ENCODE measurements at regions not wholly inside any gene's neighbourhood (a gene's known extent, or its start where the extent isn't known, plus 50 kb on each side); places are given as distances from the start of the nearest gene placed in this dataset.

DNA sequence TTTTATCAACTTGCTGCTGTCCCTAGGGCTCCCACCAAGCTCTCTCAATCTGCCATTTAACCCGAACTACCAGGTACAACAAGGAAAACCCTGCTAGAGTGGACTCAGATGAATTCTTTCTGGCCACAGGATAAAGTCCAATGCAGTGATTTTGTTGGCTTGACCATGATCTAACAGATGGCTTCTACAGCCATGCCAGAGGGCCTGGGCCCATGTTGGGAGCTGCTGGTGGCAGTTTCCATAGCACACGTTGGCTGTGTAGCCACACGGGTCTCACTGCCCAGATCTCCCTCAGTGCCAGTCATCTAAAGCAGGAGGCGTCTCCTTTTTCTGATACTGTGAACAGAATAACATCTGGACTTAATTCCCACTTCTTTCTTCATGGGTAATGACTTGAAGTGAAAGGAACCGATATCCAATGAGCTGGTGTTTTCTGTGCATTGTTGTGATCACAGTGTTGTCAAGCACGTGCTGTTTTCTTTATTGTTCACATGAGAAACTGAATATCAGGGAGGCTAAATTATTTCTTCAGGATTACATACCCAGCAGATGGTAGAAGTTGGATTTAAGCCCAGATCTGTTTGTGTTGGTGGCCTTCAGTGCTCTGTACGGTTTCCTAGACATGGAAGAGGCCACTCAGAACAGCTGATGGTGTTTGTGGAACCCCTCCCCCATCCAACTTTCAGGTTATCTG lies 85.2 kb upstream of the CLCN4 start:
- Histone ChIP-seq H3K4me3 (ENCODE audit: low read length) (no peak overlapping the region), H3K9me3 (ENCODE audit: low read length) (no peaks in the 10 kb centered on the region), H3K27me3 (ENCODE audit: low read length) (no peaks in the 10 kb centered on the region)

DNA sequence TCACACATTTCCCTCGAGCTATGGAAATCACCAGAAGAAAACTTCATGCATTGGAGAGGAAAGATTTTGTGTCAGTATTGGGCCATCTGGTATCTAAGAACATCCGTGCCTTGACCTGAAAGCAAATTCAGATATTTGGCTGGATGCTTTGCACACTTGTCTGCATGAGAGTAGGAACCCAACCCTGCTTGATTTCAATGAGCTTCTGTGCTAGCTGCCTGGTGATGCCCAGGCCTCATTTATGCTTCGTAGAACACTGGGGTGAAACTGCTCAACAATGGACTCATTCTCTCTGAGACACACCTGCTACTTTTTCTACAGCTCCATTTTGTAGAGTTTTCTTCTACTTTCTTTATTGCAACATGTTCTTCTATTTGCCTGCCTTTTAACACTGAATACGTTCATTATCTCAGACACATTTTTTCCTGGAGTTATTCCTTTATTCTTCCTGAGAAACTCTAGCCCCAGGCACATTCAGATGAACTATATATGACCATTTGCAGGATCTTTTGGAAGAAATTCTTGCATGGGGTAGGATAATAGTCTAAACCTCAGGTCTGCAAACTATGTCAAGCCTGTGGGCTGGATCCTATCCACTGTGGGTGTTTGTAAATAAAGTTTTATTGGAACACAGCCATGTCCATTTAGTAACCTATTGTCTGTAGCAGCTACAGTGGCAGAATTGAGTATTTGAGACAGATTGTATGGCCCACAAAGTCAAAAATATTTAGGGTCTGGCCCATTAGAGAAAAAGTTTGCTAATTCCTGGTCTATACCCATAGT lies 83.8 kb upstream of the CLCN4 start:
- H2AFZ ChIP-seq (ENCODE audit: low read length) = no peak overlapping the region
- no peak overlapping the region for H3K27ac ChIP-seq (ENCODE audit: low read length)
- no peaks in the 10 kb centered on the region for H3K9me3 ChIP-seq (ENCODE audit: low read length)
- H4K20me1 ChIP-seq (ENCODE audit: insufficient read depth, low read depth, low read length) = no peaks in the 10 kb centered on the region
- no peaks in the 10 kb centered on the region for H3K79me2 ChIP-seq (ENCODE audit: low read length)
- no peak for DNase-seq
- no peaks in the 10 kb centered on the region for H3K9me2 ChIP-seq (replicated peaks; ENCODE audit: insufficient read depth, low read length)
- H3K36me3 ChIP-seq (ENCODE audit: insufficient read depth, low read length) = no peaks in the 10 kb centered on the region
- H3K9ac ChIP-seq (ENCODE audit: low read length) = no peak overlapping the region
- H3K4me1 ChIP-seq (ENCODE audit: low read length) = no peaks in the 10 kb centered on the region
- no peaks in the 10 kb centered on the region for H3K27me3 ChIP-seq (ENCODE audit: low read length)
- H3K4me2 ChIP-seq (ENCODE audit: low read depth, low read length, poor library complexity, severe bottlenecking) = no peak overlapping the region
- H3K4me3 ChIP-seq (ENCODE audit: low read length) = no peak overlapping the region

More for the DNA sequence above, 85.2 kb upstream of the CLCN4 start:
- no peak overlapping the region for H3K4me2 ChIP-seq (ENCODE audit: low read depth, low read length, poor library complexity, severe bottlenecking)
- no peak overlapping the region for H3K9ac ChIP-seq (ENCODE audit: low read length)
- H3K27ac ChIP-seq (ENCODE audit: low read length) = no peak overlapping the region
- H3K4me1 ChIP-seq (ENCODE audit: low read length) = no peaks in the 10 kb centered on the region
- H4K20me1 ChIP-seq (ENCODE audit: insufficient read depth, low read depth, low read length) = no peaks in the 10 kb centered on the region
- H2AFZ ChIP-seq (ENCODE audit: low read length) = no peak overlapping the region
- no peaks in the 10 kb centered on the region for H3K79me2 ChIP-seq (ENCODE audit: low read length)
- H3K36me3 ChIP-seq (ENCODE audit: insufficient read depth, low read length) = no peaks in the 10 kb centered on the region
- no peaks in the 10 kb centered on the region for H3K9me2 ChIP-seq (replicated peaks; ENCODE audit: insufficient read depth, low read length)
- DNase-seq = no peak

DNA sequence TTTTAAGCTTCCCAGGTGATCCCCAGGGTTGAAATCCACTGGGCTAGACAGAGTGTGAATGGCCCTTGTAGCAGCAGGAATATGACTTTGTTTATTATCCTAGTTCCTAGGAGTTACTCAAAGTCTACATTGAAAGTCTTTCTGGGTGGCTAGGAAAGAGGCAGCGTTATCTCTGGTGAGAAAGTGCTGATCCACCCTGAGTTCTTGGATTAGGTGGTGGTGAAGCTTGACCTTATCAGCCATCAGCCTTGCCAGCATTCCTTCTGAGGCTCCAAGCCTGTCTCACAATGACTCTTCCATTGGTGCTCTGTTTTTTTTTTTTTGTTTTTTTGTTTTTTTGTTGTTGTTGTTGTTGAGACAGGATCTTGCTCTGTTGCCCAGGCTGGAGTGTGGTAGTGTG lies 83.1 kb upstream of the CLCN4 start:
- H3K4me2 ChIP-seq (ENCODE audit: low read depth, low read length, poor library complexity, severe bottlenecking) = no peak overlapping the region
- no peaks in the 10 kb centered on the region for H3K27me3 ChIP-seq (ENCODE audit: low read length)
- H3K9me3 ChIP-seq (ENCODE audit: low read length) = no peaks in the 10 kb centered on the region
- no peak overlapping the region for H3K9ac ChIP-seq (ENCODE audit: low read length)
- H4K20me1 ChIP-seq (ENCODE audit: insufficient read depth, low read depth, low read length) = no peaks in the 10 kb centered on the region
- H2AFZ ChIP-seq (ENCODE audit: low read length) = no peak overlapping the region
- no peaks in the 10 kb centered on the region for H3K36me3 ChIP-seq (ENCODE audit: insufficient read depth, low read length)
- H3K27ac ChIP-seq (ENCODE audit: low read length) = no peak overlapping the region
- no peaks in the 10 kb centered on the region for H3K9me2 ChIP-seq (replicated peaks; ENCODE audit: insufficient read depth, low read length)
- H3K4me1 ChIP-seq (ENCODE audit: low read length) = no peaks in the 10 kb centered on the region
- H3K4me3 ChIP-seq (ENCODE audit: low read length) = no peak overlapping the region
- no peaks in the 10 kb centered on the region for H3K79me2 ChIP-seq (ENCODE audit: low read length)
- no peak for DNase-seq

DNA sequence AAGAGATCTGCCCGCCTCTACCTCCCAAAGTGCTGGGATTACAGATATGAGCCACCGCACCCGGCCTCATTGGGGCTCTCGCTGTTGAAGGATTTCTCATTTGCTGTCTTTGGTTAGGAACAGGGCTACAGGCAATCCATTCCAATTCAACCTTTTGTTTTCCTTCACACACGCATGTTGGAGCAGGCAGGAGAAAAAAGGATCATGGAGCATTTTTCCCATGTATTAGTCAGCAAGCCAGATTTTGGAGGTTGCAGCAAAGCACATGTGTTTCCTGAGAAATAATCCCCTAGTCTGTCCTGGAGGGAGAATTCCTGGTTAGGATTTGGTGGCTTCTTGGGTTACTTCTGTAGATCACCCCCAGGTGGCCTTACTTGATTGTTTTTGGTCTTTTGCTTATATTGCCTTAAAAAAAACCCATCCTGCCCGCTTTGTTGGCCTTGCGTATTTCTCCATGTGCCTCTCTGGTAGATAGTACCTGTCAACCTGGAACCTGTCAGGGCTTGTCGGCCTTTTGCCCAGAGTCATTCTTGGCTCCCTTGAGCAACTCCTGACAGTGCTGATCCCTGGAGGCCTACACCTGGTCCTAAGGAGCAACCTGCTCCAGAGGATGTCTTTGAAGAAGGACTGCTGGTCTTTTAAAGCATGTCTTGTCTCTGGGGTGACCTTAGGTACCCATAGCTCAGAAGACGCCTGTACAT lies 82.4 kb upstream of the CLCN4 start:
- H3K27me3 ChIP-seq (ENCODE audit: low read length) = no peaks in the 10 kb centered on the region
- H3K79me2 ChIP-seq (ENCODE audit: low read length) = no peaks in the 10 kb centered on the region
- H3K9me3 ChIP-seq (ENCODE audit: low read length) = no peaks in the 10 kb centered on the region
- H3K27ac ChIP-seq (ENCODE audit: low read length) = no peak overlapping the region
- no peak overlapping the region for H3K4me2 ChIP-seq (ENCODE audit: low read depth, low read length, poor library complexity, severe bottlenecking)
- no peak for DNase-seq
- no peaks in the 10 kb centered on the region for H3K4me1 ChIP-seq (ENCODE audit: low read length)
- H4K20me1 ChIP-seq (ENCODE audit: insufficient read depth, low read depth, low read length) = no peaks in the 10 kb centered on the region
- H3K9ac ChIP-seq (ENCODE audit: low read length) = no peak overlapping the region
- no peaks in the 10 kb centered on the region for H3K36me3 ChIP-seq (ENCODE audit: insufficient read depth, low read length)
- no peak overlapping the region for H3K4me3 ChIP-seq (ENCODE audit: low read length)
- H3K9me2 ChIP-seq (replicated peaks; ENCODE audit: insufficient read depth, low read length) = no peaks in the 10 kb centered on the region
- H2AFZ ChIP-seq (ENCODE audit: low read length) = no peak overlapping the region

DNA sequence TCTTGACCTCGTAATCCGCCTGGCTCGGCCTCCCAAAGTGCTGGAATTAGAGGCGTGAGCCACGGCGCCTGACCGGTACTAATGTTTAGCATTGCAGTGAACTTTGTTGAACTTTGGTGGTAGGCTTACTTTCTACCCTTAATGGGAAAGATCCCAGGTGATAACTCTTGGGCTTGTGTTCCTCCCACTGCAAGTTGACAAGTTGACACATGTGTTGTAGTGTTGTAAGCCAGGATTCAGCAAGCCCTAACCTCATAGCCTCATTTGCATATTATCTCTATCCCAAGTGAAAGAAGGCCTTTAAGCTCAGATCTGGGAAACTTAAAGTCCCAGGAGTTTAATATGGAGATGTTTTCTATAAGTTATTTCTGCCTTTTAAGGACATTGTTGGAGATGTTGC lies 80.0 kb upstream of the CLCN4 start:
- Histone ChIP-seq H3K36me3 (ENCODE audit: insufficient read depth, low read length) (no peaks in the 10 kb centered on the region), H3K79me2 (ENCODE audit: low read length) (no peaks in the 10 kb centered on the region), H2AFZ (ENCODE audit: low read length) (no peak overlapping the region), H3K4me1 (ENCODE audit: low read length) (no peaks in the 10 kb centered on the region), H3K4me3 (ENCODE audit: low read length) (no peak overlapping the region), H3K9me3 (ENCODE audit: low read length) (no peaks in the 10 kb centered on the region), H3K27ac (ENCODE audit: low read length) (no peak overlapping the region), H3K9me2 (replicated peaks; ENCODE audit: insufficient read depth, low read length) (no peaks in the 10 kb centered on the region), H3K9ac (ENCODE audit: low read length) (no peak overlapping the region), H3K27me3 (ENCODE audit: low read length) (no peaks in the 10 kb centered on the region), H3K4me2 (ENCODE audit: low read depth, low read length, poor library complexity, severe bottlenecking) (no peak overlapping the region), H4K20me1 (ENCODE audit: insufficient read depth, low read depth, low read length) (no peaks in the 10 kb centered on the region)
- DNase-seq = no peak

DNA sequence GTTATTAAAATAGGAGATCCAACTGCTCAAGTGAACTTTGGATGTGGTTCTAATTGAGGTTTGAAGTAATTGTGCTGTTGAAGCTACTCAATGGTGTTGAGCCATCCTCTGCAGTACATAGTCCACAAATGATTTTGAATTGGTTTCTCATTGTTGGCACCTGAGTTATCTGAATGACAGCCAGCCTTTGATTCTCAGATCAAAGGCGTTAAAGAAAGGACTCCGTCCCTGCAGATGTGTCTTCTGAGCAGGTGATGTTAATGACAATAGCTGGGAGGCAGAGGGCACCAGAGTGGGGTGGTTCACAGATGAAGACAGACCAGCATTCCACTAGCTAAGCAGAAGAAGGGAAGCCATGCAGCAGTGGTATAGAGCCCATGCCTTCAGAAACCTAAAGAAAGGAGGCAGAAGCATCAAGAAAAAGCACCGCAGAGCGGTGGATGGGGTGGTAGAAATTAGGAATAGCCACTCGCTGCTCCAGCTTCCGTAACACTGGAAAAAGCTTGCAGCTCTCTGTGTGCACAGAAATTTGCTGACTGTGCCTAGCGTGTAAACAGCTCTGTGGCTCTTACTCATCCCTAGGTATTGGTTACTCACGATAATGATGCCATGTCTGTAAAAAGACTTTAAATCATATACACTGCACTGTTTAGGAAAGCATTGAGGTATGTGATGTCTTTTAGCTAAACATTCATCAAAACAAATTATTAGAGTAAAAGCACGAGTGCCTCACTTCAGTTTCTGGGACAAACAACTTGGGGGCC lies 79.2 kb upstream of the CLCN4 start:
- Histone ChIP-seq H3K27me3 (ENCODE audit: low read length) (no peaks in the 10 kb centered on the region), H4K20me1 (ENCODE audit: insufficient read depth, low read depth, low read length) (no peaks in the 10 kb centered on the region), H3K4me3 (ENCODE audit: low read length) (no peak overlapping the region), H3K4me1 (ENCODE audit: low read length) (no peaks in the 10 kb centered on the region), H3K36me3 (ENCODE audit: insufficient read depth, low read length) (no peaks in the 10 kb centered on the region), H3K4me2 (ENCODE audit: low read depth, low read length, poor library complexity, severe bottlenecking) (no peak overlapping the region), H2AFZ (ENCODE audit: low read length) (no peak overlapping the region), H3K9me3 (ENCODE audit: low read length) (no peaks in the 10 kb centered on the region), H3K9ac (ENCODE audit: low read length) (no peak overlapping the region), H3K79me2 (ENCODE audit: low read length) (no peaks in the 10 kb centered on the region), H3K9me2 (replicated peaks; ENCODE audit: insufficient read depth, low read length) (no peaks in the 10 kb centered on the region), H3K27ac (ENCODE audit: low read length) (no peak overlapping the region)
- DNase-seq = no peak

DNA sequence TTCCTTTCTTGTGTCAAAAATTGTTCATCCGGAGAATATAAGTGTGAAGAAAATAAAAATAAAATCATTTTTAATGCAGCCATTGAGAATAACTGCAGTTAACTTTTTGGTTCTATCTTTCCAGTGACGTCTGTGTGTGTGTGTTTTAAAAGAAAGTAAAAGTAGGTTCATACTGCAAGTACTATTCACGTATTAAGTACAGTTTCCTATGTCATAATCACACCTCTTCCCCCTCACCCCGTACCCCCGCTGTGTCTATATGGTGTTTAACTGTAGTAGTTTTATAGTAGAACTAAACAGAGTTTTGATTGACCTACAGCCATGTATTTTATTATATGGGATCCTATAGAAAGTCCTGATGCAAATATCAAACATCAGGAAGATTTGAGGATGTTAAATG lies 78.5 kb upstream of the CLCN4 start:
- H3K4me1 ChIP-seq (ENCODE audit: low read length) = no peaks in the 10 kb centered on the region
- H3K79me2 ChIP-seq (ENCODE audit: low read length) = no peaks in the 10 kb centered on the region
- H3K27me3 ChIP-seq (ENCODE audit: low read length) = no peaks in the 10 kb centered on the region
- H3K27ac ChIP-seq (ENCODE audit: low read length) = no peak overlapping the region
- H3K4me3 ChIP-seq (ENCODE audit: low read length) = no peak overlapping the region
- no peaks in the 10 kb centered on the region for H3K9me2 ChIP-seq (replicated peaks; ENCODE audit: insufficient read depth, low read length)
- H2AFZ ChIP-seq (ENCODE audit: low read length) = no peak overlapping the region
- no peak overlapping the region for H3K4me2 ChIP-seq (ENCODE audit: low read depth, low read length, poor library complexity, severe bottlenecking)
- no peaks in the 10 kb centered on the region for H3K9me3 ChIP-seq (ENCODE audit: low read length)
- H3K36me3 ChIP-seq (ENCODE audit: insufficient read depth, low read length) = no peaks in the 10 kb centered on the region
- no peaks in the 10 kb centered on the region for H4K20me1 ChIP-seq (ENCODE audit: insufficient read depth, low read depth, low read length)
- DNase-seq = no peak
- no peak overlapping the region for H3K9ac ChIP-seq (ENCODE audit: low read length)

DNA sequence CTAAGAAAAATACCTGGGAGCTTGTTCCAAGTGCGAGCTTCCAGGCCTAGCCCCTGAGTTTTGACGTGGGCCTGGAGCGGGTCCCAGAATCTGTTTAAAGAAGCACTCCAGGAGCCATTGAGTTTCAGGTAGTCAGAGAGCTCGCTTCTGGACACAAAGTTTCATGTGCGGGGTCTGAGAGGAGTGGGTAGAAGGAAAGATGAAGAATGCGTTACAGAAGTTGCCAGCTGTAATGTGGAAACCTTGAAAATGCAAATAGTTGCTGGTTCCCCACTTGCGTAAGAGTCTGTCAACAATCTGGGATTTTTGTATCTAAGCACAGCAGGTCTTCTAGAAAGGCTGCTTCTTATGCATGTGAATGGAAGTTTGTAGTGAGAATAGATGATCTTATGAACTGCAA lies 77.5 kb upstream of the CLCN4 start:
- Histone ChIP-seq H4K20me1 (ENCODE audit: insufficient read depth, low read depth, low read length) (no peaks in the 10 kb centered on the region), H3K9ac (ENCODE audit: low read length) (no peak overlapping the region), H3K4me3 (ENCODE audit: low read length) (no peak overlapping the region), H3K9me3 (ENCODE audit: low read length) (no peaks in the 10 kb centered on the region), H2AFZ (ENCODE audit: low read length) (no peak overlapping the region), H3K36me3 (ENCODE audit: insufficient read depth, low read length) (no peaks in the 10 kb centered on the region), H3K4me2 (ENCODE audit: low read depth, low read length, poor library complexity, severe bottlenecking) (no peak overlapping the region), H3K4me1 (ENCODE audit: low read length) (no peaks in the 10 kb centered on the region), H3K27me3 (ENCODE audit: low read length) (no peaks in the 10 kb centered on the region), H3K9me2 (replicated peaks; ENCODE audit: insufficient read depth, low read length) (no peaks in the 10 kb centered on the region), H3K27ac (ENCODE audit: low read length) (no peak overlapping the region), H3K79me2 (ENCODE audit: low read length) (no peaks in the 10 kb centered on the region)
- no peak for DNase-seq
